ENCODE measurements at regions not wholly inside any gene's neighbourhood (a gene's known extent, or its start where the extent isn't known, plus 50 kb on each side); places are given as distances from the start of the nearest gene placed in this dataset.
"Not testable (repeated sequence)": the region's sequence is repeated elsewhere in the genome, so short reads cannot be mapped to it uniquely, and the experiment has no call there.

DNA sequence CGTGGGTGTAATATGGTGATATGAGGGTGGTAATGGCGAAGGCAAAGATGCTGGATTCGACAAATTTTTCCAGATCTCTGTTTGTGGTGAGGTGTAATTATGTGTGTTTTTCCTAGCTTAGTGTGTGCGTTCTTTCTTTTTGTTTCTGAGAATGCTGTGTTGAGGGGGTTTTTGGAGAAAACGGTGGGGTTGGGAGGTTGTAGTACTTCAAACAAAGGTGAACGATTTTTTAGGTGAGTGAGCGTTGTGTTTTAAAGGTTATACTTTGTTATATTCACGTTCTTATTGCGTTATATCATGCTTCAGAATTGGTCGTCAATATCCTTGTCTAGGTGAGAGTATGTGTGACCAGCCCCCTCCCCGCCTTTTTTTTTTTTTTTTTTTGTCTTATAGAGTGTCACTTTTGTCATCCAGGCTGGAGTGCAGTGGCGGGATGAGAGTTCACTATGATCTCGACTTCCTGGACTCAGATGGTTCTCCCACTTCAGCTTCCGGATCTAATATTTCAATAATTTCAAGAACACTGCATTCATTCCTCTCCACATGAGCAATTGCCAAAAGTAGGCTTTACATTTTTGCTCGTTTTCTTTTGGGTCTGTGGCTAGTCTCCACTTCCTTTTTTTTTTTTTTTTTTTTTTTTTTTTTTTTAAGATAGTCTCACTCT, 82.2 kb upstream of the RNU2-1 start:
- no peak for DNase-seq

DNA sequence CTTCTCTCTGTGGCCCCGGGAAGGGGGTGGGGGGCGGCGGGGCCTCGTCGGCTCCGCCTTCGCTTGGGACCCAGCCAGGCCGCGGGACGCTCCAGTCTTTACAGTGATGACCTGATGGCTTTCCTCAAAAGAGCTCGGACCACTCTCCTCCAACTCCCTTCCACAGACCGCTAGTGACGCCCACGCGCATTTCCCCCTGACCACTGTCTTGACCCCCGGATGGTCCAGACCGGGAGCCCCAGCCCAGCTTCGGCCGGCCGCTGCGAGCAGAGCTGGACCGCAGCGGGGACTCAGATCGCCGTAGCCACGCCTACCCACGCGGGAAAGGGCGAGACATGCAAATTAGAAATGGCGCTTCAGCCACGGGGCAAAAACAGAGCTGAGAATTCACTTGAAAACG, 81.6 kb upstream of the RNU2-1 start:
- no peak for DNase-seq

DNA sequence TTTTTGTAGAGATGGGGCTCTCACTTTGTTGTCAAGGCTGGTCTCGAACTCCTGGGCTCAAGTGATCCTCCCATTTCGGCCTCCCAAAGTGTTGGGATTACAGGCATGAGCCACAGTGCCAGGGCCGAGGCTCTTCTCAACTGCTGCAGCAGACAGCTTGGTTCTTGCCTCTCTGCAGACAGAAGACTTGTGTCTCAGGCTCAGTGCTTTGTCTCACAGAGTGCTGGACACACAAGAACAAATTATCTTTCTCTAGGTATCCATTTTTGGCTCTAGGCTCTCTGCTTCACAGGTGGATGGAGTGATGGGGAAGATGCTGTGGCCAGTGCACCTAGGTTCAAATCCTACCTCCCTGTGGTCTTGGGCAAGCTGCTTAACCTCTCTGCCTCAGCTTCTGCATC, 80.8 kb upstream of the RNU2-1 start:
- DNase-seq, result no peak

DNA sequence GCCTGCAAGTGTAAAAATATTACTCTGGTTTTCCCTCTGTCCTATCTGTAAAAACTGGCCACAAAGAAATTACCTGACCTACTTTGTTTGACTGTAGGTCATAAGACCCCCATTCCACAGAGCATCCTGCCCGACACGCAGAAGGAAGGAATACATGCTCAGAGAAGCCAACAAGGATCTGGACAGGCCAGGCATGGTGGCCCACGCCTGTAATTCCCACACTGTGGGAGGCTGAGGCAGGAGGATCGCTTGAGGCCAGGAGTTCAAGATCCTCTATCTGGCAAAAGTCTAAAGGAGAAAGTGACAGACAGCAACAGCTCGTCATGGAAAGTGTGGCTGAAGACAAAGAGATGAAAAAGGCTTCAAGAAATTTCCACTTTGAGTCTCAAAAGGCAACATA, 78.2 kb upstream of the RNU2-1 start:
- DNase-seq, result no peak

DNA sequence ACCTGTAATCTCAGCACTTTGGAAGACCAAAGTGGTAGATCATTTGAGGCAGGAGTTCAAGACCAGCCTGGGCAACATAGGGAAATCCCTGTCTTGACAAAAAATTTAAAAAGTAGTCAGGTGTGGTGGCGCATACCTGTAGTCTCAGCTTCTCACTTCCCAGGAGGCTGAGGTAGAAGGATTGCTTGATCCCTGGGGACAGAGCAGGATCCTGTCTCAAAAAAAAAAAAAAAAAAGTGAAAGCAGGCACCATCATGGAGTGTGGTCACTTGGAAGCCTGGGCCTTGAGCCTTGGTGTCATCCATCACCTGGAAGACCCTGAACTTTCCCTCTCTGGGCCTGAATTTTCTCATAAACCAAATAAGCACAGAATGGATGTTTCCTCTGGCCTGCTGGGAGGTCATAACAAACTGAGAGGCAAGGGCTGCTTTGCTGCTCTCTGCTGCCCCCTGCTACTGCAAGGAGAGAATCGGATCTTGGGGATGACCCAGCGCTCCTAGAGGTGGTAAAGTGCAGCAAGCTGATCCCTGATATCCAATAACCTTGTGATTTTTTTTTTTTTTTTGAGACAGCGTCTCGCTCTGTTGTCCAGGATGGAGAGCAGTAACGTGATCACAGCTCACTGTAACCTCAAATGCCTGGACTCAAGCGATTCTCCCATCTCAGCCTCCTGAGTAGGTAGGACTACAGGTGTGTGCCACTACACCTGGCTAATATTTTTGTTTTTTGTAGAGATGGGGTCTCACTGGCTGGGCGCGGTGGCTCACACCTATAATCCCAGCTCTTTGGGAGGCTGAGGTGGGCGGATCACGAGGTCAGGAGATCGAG, 75.9 kb upstream of the RNU2-1 start:
- DNase-seq, result no peak

DNA sequence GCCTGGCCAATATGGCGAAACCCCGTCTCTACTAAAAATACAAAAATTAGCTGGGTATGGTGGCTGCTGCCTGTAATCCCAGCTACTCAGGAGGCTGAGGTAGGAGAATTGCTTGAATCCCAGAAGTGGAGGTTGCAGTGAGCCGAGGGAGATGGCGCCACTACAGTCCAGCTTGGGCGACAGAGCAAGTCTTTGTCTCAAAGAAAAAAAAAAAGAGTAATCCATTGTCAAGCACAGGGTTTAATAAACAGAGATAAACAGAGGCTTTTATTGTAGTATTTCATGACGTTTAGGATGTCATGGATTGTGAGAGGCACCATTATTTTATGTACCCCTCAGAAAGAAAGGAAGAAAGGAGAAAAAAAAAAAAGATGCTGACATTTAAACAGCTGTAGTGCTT, 75.2 kb upstream of the RNU2-1 start:
- DNase-seq, result no peak

DNA sequence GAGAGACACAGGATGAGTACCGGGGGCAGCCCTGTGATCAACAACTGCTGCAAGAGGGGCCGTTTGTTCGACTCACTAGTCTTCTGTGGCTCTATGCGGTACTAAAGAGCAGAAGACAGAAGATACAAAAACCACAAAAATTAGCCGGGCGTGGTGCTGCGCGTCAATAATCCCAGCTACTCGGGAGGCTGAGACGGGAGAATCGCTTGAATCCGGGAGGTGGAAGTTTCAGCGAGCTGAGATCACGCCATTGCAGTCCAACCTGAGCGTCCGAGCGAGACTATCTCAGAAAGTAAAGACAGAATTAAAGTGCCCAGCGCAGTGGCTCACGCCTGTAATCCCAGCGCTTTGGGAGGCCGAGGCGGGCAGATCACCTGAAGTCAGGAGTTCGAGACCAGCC, 71.0 kb upstream of the RNU2-1 start:
- not testable (repeated sequence) for DNase-seq

DNA sequence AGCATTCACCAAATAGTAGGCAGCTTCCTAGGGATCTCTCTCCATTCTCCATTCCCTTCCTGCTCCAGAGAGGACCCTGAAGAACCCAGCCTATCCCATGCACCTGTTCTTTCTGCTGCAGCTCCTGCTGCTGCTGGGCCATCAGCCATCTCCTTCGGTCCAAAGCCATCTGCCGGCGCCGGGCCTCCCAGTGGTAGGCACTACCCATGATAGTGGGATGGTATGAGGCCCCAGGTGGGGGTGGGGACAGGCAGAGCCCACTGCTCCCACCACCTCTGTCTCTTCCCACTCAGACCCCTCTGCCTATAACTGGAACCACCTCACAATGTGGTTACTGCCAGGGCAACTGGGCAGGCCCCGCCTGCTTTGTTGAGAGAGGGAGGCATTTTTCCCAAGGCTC, 69.3 kb upstream of the RNU2-1 start:
- DNase-seq, result not testable (repeated sequence)

DNA sequence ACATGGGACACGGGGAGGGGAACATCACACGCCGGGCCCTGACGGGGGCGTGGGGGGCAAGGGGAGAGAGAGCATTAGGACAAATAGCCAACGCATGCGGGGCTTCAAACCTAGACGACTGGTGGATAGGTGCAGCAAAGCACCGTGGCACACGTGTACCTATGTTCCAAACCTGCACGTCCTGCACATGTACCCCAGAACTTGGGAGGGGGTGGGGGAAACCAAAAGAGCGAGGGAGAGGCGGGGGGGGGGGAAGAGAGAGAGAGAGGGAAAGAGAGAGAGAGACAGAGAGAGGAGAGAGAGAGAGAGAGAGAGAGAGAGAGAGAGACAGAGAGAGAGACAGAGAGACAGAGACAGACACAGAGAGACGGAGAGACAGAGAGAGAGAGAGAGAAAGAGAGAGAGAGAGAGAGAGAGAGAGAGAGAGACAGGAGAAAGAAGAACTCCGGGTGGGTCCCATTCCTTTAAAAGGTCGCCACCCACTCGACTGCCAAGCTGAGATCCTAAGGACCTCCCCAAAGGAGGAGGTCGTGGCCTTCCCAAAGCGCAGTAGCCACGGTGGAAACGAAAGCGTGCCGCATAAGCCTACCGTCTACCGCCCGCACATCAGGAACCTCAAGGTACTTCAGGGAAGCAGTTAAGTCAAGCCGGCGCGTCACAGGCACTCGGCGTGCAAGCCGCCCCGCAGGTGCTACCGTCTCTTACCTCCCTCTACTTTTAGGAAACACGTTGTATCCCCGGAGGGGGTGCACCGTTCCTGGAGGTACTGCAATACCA, 65.7 kb upstream of the RNU2-1 start:
- not testable (repeated sequence) for DNase-seq

DNA sequence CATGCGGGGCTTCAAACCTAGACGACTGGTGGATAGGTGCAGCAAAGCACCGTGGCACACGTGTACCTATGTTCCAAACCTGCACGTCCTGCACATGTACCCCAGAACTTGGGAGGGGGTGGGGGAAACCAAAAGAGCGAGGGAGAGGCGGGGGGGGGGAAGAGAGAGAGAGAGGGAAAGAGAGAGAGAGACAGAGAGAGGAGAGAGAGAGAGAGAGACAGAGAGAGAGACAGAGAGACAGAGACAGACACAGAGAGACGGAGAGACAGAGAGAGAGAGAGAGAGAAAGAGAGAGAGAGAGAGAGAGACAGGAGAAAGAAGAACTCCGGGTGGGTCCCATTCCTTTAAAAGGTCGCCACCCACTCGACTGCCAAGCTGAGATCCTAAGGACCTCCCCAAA, 55.9 kb upstream of the RNU2-1 start:
- DNase-seq, result not testable (repeated sequence)

DNA sequence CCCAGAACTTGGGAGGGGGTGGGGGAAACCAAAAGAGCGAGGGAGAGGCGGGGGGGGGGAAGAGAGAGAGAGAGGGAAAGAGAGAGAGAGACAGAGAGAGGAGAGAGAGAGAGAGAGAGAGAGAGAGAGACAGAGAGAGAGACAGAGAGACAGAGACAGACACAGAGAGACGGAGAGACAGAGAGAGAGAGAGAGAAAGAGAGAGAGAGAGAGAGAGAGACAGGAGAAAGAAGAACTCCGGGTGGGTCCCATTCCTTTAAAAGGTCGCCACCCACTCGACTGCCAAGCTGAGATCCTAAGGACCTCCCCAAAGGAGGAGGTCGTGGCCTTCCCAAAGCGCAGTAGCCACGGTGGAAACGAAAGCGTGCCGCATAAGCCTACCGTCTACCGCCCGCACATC, 49.8 kb upstream of the RNU2-1 start:
- not testable (repeated sequence) for DNase-seq
